GM18519 (cell line): ENCODE measurements at regions not wholly inside any gene's neighbourhood (a gene's known extent, or its start where the extent isn't known, plus 50 kb on each side); places are given as distances from the start of the nearest gene placed in this dataset.

Source experiments
- ATAC-seq: cut with Tn5 transposase; IDR thresholded peaks from one replicate; pipeline ENCODE4 v1.9.1; 2021; ENCODE audit warnings: mild to moderate bottlenecking, moderate library complexity; ENCODE audit not compliant: unreplicated experiment, low FRiP score

GRCh38 chr9:108662091-108662875 is 193.5 kb downstream of the ACTL7B start:
- no peak for ATAC-seq

- no peak for ATAC-seq
These were observed 199.2 kb downstream of the ACTL7B start for GRCh38 chr9:108656566-108656965.

DNA sequence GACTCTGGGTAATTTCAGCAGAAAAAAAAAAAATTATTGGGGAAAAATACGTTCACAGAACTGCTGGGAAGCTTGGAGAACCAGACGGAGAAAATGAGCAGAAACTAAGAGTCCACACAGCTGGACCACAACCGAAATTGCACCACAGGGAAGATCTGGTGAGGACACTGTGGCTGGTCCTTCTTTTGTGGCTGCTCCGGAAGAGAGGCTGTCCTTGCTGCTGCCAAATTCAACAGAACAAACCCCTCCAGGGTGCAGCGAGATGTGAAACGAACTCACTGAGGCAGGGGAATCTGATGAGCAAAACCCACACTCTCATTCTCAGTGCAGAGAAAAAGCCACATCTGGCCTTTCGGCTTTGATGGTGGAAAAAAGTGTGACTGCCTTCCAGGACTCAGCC is 200.0 kb downstream of the ACTL7B start:
- ATAC-seq = no peak

DNA sequence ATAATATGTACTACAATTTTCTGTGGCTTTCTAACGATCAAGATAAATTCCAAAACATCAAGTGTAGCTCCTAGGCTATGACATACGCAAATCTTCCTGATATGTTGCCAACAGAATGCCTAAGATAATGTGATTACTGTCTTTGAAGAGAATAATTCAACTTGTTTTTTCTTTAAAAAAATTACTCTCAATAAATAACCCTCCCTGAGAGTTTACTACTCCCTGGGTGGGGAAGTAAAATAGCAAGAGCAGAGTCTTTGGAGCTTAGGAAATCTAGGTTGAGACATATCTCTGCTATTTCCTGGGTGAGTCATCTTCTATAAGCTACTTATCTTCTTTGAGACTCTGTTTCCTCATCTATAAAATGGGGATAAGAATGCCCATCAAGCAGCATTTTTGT is 201.2 kb downstream of the ACTL7B start:
- ATAC-seq = no peak

GRCh38 chr9:108652851-108653250 is 202.9 kb downstream of the ACTL7B start:
- no peak for ATAC-seq

DNA sequence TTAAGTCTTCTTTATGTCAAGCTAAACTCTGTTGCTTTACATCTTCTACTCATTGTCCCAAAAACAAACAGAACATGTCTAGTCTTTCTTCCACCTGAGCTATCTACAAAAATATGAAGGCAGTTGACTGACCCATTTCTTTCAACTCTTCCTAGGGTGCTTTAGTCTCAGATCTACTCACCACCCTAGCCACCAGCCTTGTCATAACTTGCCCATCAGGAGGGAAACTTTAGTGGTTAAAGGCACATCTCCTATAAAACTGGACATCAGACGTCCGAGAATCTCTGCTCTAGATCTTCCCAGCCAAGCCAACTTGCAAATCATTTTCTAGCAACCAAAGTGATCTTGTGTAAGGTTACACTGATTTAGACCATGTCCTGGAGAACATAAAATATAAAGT is 205.0 kb downstream of the ACTL7B start:
- ATAC-seq = no peak

- no peak for ATAC-seq
These were observed 210.3 kb downstream of the ACTL7B start for GRCh38 chr9:108645520-108645919.

GRCh38 chr9:108643731-108644510 is 211.9 kb downstream of the ACTL7B start:
- no peak for ATAC-seq

DNA sequence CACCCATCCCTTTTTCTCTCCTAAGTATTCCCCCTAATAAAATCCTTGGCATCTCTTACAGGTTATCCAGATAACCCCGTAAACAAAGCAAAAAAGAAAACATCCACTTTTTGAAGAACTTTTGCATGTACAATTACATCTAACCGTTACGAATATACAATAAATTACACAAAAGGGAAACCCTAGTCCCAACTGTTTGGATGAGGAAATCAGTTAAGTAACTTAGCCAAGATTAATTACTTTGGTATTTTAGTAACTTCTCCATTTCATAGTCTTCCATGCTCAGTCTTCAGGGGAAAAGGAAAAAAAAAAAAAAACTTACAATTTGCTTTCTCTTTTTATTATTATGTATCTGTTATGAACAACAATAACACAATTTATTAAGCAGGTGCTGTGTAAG is 212.9 kb downstream of the ACTL7B start:
- no peak for ATAC-seq

GRCh38 chr9:108640230-108640629 is 215.6 kb downstream of the ACTL7B start:
- no peak for ATAC-seq

DNA sequence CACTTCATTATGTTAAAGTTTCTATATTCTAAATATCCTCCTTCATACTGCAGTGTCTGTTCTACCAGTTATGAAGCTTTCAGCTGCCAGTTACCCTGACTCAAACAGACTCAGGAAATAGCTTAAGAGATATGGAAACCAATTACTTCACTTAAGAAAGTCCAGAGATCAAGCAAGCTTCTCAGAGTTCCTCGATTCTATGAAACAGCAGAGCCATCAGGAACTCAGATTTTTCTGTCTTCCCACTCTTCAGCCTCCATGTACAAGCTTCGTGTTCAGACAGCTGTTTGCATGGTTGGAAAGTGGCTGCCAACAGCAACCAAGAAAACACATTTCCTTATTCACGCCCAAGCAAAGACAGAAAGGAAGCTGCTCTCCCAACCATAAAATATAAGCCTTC is 216.1 kb downstream of the ACTL7B start:
- ATAC-seq = no peak

- no peak for ATAC-seq
These were observed 216.7 kb downstream of the ACTL7B start for GRCh38 chr9:108639091-108639490.

GRCh38 chr9:108637340-108637739 is 218.4 kb downstream of the ACTL7B start:
- ATAC-seq = no peak

GRCh38 chr9:108636013-108636412 is 219.8 kb downstream of the ACTL7B start:
- no peak for ATAC-seq

GRCh38 chr9:108634672-108635462 is 220.9 kb downstream of the ACTL7B start:
- ATAC-seq = no peak

DNA sequence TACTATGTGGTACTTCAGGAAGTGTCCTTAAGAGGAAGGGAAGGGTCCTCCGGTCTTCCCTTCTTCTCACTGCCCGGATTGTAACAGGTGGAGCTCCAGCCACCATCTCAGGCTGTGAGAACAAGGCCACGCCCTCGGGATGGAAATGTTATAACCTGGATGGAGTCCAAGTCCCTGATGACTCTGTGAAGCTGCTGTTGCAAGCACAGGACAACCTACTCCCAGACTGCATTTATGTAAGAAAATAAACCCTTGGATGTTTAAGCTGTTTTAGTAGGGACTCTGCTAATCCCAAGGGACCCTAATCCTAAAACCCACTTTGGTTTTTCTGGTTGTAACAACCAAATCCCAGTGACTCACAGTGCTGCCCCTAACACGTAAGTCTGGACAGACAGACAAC is 221.6 kb downstream of the ACTL7B start:
- ATAC-seq = no peak

GRCh38 chr9:108631496-108632285 is 224.1 kb downstream of the ACTL7B start:
- no peak for ATAC-seq

DNA sequence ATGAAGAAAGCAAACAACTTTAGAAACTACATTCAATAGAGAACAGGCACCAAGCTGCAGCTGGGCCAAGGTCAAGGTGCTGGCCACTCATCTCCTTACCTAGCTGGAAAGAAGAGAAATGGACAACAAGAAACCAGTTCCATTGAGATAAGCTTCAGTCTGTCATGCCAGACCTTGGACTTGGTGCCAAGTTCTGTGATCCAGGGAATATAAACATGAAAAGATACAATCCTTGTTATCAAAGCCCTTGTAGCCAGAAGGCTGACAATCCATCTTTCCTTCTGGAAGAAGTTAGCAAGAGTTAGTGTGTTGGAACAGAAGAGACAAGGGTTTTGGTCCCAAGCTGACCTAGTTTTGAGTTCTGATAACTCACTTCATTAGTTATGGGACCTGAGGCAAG is 227.5 kb downstream of the ACTL7B start:
- no peak for ATAC-seq

DNA sequence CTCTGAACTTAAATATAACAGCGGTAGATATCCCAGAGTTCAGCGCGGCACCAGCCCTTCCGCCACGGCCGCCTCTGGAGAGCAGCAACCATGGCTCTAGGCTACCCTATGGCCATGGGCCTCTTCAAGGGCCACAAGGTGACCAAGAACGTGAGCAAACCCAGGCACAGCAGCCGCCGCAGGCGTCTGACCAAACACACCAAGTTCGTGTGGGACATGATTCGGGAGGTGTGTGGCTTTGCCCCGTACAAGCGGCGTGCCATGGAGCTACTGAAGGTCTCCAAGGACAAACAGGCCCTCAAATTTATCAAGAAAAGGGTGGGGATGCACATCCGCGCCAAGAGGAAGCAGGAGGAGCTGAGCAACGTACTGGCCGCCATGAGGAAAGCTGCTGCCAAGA is 229.0 kb downstream of the ACTL7B start:
- ATAC-seq = no peak
